ENCODE measurements at regions not wholly inside any gene's neighbourhood (a gene's known extent, or its start where the extent isn't known, plus 50 kb on each side); places are given as distances from the start of the nearest gene placed in this dataset.

GRCh38 chr9:16247188-16247875 lies 623.1 kb downstream of the BNC2 start:
- DNase-seq = no peak

DNA sequence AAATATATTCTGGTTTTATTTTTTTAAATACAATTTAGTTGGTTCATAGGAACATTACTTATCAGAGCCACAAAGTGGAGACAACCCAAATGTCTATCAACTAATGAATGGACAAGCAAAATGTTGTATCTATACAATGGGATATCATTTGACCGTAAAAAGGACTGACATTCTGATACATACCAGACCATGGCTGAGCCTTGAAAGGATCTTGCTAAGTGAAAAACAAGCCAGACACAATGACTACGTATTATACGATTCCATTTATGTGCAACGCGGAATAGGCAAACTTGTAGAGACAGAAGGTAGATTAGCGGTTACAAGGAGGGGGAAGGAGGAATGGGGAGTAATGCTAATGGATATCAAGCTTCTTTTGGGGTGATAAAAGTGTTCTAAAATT lies 621.6 kb downstream of the BNC2 start:
- DNase-seq = no peak

- no peak for DNase-seq
These were observed 617.9 kb downstream of the BNC2 start for GRCh38 chr9:16252616-16253015.

DNA sequence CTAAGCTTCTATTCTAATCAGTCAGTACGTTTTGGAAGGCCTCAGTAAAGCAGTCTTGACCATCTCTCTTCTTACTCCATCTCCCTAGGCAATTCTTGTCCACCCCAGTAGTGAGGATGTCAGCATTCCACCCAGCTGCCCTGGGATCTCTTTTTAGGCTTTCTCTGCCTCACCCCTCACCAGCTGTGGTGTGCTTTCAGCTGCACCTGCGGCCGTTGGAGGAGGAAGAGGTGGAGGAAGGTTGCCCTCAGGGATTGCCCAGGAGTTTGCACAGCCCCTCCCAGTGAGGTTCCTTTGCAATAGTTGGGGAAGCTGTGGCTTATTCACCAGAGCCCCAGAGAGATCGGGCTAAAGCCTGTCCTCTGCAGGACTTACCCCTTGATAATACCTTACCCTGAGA lies 615.8 kb downstream of the BNC2 start:
- no peak for DNase-seq

DNA sequence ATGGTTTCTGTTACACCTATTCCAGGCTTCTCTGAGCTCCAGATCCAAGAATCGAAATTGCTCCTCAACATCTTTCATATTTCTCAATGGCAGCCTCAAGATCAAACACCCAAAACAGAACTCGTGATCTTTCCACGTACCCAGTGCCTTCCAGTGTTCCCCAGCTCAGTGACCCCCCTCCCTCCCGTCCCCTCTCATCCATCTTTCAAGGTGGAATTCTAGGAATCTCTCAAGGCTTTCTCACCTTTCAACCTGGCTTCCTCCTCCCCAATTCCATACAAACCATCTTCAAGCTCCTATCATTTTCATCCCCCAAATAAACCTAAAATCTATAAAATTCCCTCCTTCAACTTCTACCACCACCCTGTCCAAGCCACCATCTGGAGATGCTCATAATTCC lies 615.3 kb downstream of the BNC2 start:
- no peak for DNase-seq

- DNase-seq = no peak
These were observed 612.9 kb downstream of the BNC2 start for GRCh38 chr9:16257604-16258003.

GRCh38 chr9:16258191-16258590 lies 612.3 kb downstream of the BNC2 start:
- no peak for DNase-seq

GRCh38 chr9:16258708-16259107 lies 611.8 kb downstream of the BNC2 start:
- DNase-seq = no peak

DNA sequence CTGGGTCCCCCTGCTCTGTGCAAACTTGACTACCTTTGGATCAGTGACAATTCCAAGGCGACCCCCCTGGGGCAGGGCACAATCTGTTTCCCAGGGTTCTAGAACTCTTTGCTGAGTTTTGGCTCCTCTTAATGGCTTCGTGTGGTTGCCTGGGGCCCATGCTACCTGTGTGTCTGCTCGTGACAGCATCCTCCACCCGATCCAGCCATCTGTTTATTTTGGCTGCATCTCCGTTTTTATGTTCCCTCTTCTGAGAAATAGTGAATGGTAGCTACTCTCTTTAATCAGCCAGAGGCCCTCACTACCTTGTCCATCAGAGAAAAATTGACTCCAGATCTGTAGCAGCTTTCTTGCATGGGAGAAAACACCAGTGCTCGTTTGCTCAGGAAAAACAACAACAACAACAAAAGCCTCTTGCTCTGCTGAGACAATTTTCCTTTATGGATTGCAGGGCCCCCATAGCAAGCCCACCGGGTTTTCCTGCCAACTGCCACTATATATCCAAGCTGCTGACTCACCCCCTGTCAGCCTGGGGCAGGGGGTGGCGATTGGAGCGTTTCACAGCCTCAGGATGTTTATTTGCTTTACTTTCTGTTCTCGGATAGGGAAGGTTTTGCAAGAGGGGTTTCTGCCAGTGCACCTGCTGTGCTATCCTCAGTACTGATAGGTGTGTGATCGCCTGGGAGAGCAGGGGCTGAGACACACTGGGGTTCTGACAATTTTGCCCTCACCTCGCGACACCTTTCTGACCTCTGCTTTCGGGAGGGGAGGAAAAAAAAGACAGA lies 607.8 kb downstream of the BNC2 start:
- DNase-seq = no peak

- DNase-seq = no peak
These were observed 604.8 kb downstream of the BNC2 start for GRCh38 chr9:16265688-16266087.

DNA sequence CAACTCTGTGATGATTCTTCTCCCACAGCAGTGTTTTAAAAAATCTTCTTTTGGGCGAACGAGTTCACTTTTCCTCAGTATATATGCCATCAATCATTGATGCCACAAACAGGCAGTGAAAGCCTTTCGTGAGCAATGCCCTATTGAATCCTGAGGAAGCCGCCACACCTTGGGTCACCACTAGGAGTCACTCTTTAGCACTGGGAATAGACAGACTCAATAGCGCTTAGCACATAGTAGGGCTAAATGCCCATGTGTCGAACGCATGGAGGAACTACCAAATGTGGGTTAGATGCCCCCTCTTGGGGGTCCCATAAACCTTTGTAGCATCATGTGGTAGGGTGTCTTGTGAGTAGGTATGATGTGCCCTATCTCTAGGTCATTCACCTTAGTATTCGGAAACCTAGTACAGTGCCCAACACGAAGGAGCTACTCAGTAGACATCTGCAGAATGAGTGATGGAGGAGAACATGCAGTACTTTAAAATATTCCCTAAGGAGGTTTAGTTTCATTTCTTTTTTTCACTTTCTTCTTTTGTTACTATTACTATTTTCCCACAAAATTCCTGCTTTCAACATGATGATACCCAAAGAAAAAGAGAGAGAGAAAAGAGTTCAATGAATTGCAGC lies 603.7 kb downstream of the BNC2 start:
- no peak for DNase-seq

DNA sequence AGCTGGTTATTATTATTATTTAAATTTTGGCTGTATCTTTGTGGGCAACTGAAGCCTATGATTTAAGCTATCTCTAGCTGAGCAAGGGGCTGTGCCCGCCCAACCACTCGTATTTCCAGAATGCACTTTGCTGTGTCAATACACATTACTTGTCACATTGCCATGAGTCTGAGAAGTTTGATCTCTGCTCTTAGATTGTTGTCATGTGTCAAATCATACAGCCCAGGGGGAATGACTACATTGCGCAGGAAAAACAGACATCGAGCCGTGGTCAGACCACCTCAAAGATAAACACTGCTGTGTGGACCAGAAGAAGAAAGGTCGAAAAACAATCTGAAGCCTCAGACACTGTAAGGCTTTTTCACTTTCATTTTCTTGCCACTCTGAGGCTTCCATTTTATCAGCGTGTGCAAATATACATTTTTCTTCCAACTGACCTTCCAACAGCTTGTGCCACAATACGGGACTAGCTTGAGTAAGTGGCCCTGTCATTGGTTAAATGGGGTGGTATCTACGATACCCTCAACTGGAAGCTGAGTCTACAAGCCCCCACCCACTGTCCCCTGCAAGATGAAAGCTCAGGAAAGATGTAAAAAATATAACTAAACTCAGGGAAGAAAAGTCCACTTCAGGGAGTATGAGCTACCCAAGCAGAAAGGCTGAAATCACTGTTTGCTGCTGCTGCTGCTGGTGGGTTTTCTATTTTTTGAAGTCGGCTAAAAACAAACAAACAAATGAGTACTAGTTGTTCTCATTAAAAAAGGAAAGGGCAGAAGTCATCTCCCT lies 603.0 kb downstream of the BNC2 start:
- DNase-seq = no peak

GRCh38 chr9:16268067-16268881 lies 602.2 kb downstream of the BNC2 start:
- DNase-seq = no peak

GRCh38 chr9:16271967-16272366 lies 598.5 kb downstream of the BNC2 start:
- no peak for DNase-seq

- DNase-seq = no peak
These were observed 597.7 kb downstream of the BNC2 start for GRCh38 chr9:16272776-16273175.

DNA sequence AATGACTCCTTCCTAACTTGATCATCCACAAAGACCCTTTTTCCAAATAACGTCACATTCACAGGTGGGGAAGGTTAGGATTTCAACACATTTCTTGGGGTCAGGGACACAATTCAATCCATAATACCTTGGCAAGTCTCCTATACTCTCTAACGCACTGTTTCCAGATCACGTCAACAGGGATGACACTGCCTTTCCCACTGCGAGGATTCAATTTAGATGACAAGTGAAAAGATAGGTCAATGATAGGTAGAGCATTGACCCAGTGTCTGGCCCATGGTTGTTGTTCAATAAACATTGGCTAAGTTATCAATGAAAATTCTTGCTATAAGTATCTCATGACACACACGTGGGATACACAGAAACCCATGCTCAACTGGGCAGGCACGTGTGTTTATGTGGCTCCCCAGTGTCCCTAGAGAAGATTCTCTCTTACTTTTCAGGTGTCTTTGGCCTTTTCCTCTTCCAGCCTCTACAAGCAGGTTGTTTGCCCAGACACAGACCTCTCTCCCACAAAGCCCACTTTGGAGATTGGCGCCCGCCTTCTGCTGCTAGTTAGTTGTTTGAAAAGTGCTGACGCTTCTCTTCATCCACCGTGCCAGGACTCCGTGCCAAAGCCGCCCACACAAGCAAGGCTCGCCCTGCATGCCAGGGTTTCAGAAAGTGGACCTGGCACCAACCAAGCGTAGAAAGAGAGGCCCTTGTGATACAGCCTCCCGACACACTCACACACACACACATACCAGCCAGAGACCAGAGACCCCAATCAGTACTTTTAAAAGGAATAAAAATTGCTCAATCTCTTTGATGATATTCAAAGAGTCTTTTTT lies 594.5 kb downstream of the BNC2 start:
- DNase-seq = no peak

GRCh38 chr9:16276866-16277265 lies 593.6 kb downstream of the BNC2 start:
- DNase-seq = no peak

- DNase-seq = no peak
These were observed 593.0 kb downstream of the BNC2 start for GRCh38 chr9:16277471-16277960.

DNA sequence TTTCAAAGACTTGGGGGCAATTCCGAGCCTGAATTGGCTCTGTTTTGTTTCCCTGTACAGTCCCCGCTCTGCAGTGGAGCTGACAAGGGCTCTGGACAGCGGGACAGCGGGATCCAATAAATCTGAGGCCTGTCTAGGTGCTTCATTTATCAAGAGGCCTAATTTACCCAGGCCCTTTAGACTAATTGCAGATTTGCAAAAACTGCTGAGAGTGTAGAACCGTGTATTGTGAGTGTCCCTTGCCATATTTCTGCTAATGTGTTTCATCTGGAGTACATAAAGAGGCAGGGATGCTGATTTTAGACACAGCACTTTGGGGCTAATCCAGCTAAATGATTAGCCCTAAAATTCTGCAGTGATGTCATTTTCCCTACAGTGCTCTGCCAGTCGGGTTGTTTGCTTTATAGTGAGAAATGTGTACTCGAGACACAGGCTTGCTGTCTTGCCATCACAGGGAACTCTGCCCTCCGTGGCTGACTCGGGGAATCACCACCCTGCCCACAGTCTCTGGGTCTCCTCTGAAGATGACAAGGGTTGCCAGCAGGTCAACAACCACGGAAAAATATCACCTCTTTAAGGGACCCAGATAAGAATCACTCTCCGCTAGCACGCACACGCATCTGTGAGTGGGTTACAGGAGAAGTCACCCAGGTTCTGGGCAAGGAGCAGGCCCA lies 592.0 kb downstream of the BNC2 start:
- DNase-seq = no peak

DNA sequence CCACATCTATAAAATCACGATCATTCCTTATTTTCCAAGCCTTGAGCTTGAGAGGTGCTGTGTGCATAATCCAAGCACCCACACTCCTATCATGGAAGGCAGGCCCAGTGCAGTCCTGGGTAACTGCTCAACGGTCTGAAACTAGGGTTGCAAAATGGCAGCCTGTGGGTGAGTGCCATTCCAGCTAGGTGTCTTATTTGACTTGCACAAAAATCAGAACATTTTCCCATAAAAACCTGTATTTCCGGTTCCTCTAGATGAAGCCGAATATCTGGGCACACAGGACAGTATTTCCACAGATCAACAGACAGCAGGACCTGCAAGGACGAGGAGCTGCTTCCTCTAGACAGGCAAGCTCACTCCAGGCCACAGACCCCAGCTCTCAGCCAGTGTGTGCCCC lies 588.8 kb downstream of the BNC2 start:
- no peak for DNase-seq

GRCh38 chr9:16282216-16282615 lies 588.3 kb downstream of the BNC2 start:
- DNase-seq = no peak
